Left lobe of liver (tissue), 2 donors: ENCODE measurements at regions not wholly inside any gene's neighbourhood (a gene's known extent, or its start where the extent isn't known, plus 50 kb on each side); places are given as distances from the start of the nearest gene placed in this dataset.

Experiments used
- ATAC-seq: fragments of 200-7000 bp; cut with Tn5 transposase; one replicate; pipeline ENCODE4 v1.9.1; 2020; ENCODE audit warnings: mild to moderate bottlenecking, moderate library complexity
- DNase-seq: peaks from one replicate; pipeline ENCODE4 v3.0.0-alpha.2; 2020; ENCODE audit warnings: low spot score
- donor health status: DM: no; HTN: no; CAD: no; lungs with moderate emphysema.
- donor health status: DM: no; HTN: yes; CAD: no.

GRCh38 chr10:47223236-47223635, 76.8 kb upstream of the GDF10 start:
- ATAC-seq (no peak), DNase-seq (no peak)

- DNase-seq (no peak), ATAC-seq (peak; percentile 57)
Measured at GRCh38 chr10:47224546-47225218, 75.3 kb upstream of the GDF10 start.

GRCh38 chr10:47225219-47225927, 74.6 kb upstream of the GDF10 start:
- ATAC-seq (no peak), DNase-seq (no peak)

GRCh38 chr10:47225928-47226645, 73.9 kb upstream of the GDF10 start:
- DNase-seq = no peak
- no peak for ATAC-seq

GRCh38 chr10:47230482-47230881, 69.5 kb upstream of the GDF10 start:
- no peak for ATAC-seq

GRCh38 chr10:47230957-47231356, 69.0 kb upstream of the GDF10 start:
- DNase-seq (no peak), ATAC-seq (no peak)

More at GRCh38 chr10:47230482-47230881, 69.5 kb upstream of the GDF10 start:
- DNase-seq = no peak

GRCh38 chr10:47231414-47231813, 68.6 kb upstream of the GDF10 start:
- ATAC-seq = no peak

GRCh38 chr10:47233631-47234030, 66.4 kb upstream of the GDF10 start:
- DNase-seq (no peak), ATAC-seq (no peak)

More at GRCh38 chr10:47231414-47231813, 68.6 kb upstream of the GDF10 start:
- DNase-seq = no peak

- ATAC-seq (no peak), DNase-seq (no peak)
Measured at GRCh38 chr10:47235484-47235883, 64.5 kb upstream of the GDF10 start.

GRCh38 chr10:47237316-47238260, 62.4 kb upstream of the GDF10 start:
- ATAC-seq = no peak
- DNase-seq = no peak

GRCh38 chr10:47238331-47239095, 61.5 kb upstream of the GDF10 start:
- ATAC-seq (no peak), DNase-seq (peak; percentile 24)

- DNase-seq (peak; percentile 24), ATAC-seq (no peak)
Measured at GRCh38 chr10:47239211-47239610, 60.8 kb upstream of the GDF10 start.

GRCh38 chr10:47240173-47240572, 59.8 kb upstream of the GDF10 start:
- ATAC-seq (no peak), DNase-seq (peak; percentile 14)

- ATAC-seq (no peak), DNase-seq (no peak)
Measured at GRCh38 chr10:47241256-47241655, 58.7 kb upstream of the GDF10 start.

- no peak for ATAC-seq
- no peak for DNase-seq
Measured at GRCh38 chr10:47241946-47242867, 57.8 kb upstream of the GDF10 start.

GRCh38 chr10:47243356-47243755, 56.6 kb upstream of the GDF10 start:
- ATAC-seq (no peak), DNase-seq (no peak)

- ATAC-seq (no peak), DNase-seq (no peak)
Measured at GRCh38 chr10:47243791-47244190, 56.2 kb upstream of the GDF10 start.

GRCh38 chr10:47244560-47245500, 55.2 kb upstream of the GDF10 start:
- ATAC-seq = no peak
- DNase-seq = no peak
